PC-3 (cell line): ENCODE measurements at regions not wholly inside any gene's neighbourhood (a gene's known extent, or its start where the extent isn't known, plus 50 kb on each side); places are given as distances from the start of the nearest gene placed in this dataset.
A peak's percentile ranks its signal among the peaks of the same experiment; 100 is the strongest.

ENCODE experiments used
- ATAC-seq: fragments of 200-7000 bp; cut with Tn5 transposase; 2 replicates; pipeline ENCODE4 v1.9.1; 2020; ENCODE audit warnings: mild to moderate bottlenecking, moderate library complexity
- BruUV-seq: library from RNA; stranded (reverse); fragments of 400-500 nt; replicated peaks from 2 replicates; lab custom pipeline; 2021; lab: Mats Ljungman, UMichigan
- CTCF ChIA-PET: fragments of 300-600 bp; sonication (Branson Sonifier 250); formaldehyde crosslinking; loops from one replicate; lab custom pipeline; 2022; ENCODE audit warnings: antibody characterized with exemption; lab: Charles Lee
- POLR2A ChIA-PET: fragments of 300-600 bp; sonication (Branson Sonifier 250); formaldehyde crosslinking; loops from one replicate; lab custom pipeline; 2022; ENCODE audit warnings: antibody characterized with exemption; ENCODE audit not compliant: unreplicated experiment; lab: Charles Lee
- DNase-seq: peaks from one replicate; pipeline ENCODE4 v3.0.0-alpha.2; 2015
- H2AFZ ChIP-seq: fragments of 300-600 bp; sonication (generic); 2 replicates; pipeline ENCODE4 v1.6.0; 2016; ENCODE audit warnings: antibody characterized with exemption, low read length
- H3F3A ChIP-seq: fragments of 300-600 bp; sonication (generic); one replicate; pipeline ENCODE4 v1.6.0; 2017; ENCODE audit warnings: antibody characterized with exemption, low read length, control low read depth, mild to moderate bottlenecking; ENCODE audit not compliant: unreplicated experiment
- H3K27ac ChIP-seq: fragments of 300-600 bp; sonication (generic); 2 replicates; pipeline ENCODE4 v1.5.1; 2016; ENCODE audit warnings: mild to moderate bottlenecking, low read length
- H3K27me3 ChIP-seq: fragments of 300-600 bp; sonication (generic); 2 replicates; pipeline ENCODE4 v1.6.1; 2016; ENCODE audit warnings: low read length, mixed read lengths
- H3K36me3 ChIP-seq: fragments of 300-600 bp; sonication (generic); 2 replicates; pipeline ENCODE4 v1.6.1; 2016; ENCODE audit warnings: low read depth, mixed run types, low read length, mixed read lengths
- H3K4me1 ChIP-seq: fragments of 300-600 bp; sonication (generic); 2 replicates; pipeline ENCODE4 v1.5.1; 2016; ENCODE audit warnings: low read length; ENCODE audit not compliant: insufficient read depth
- H3K4me2 ChIP-seq: fragments of 300-600 bp; sonication (generic); 2 replicates; pipeline ENCODE4 v1.6.0; 2016; ENCODE audit warnings: low read length
- H3K4me3 ChIP-seq: fragments of 300-600 bp; sonication (generic); 2 replicates; pipeline ENCODE4 v1.5.1; 2016; ENCODE audit warnings: mild to moderate bottlenecking, low read length, mixed read lengths
- H3K79me2 ChIP-seq: fragments of 300-600 bp; sonication (generic); 2 replicates; pipeline ENCODE4 v1.6.1; 2017; ENCODE audit warnings: low read length, mixed read lengths
- H3K9ac ChIP-seq: fragments of 300-600 bp; sonication (generic); 2 replicates; pipeline ENCODE4 v1.6.0; 2016; ENCODE audit warnings: mild to moderate bottlenecking, low read length
- H3K9me2 ChIP-seq: fragments of 300-600 bp; sonication (generic); replicated peaks from 2 replicates; pipeline ENCODE4 v1.6.1; 2016; ENCODE audit warnings: mixed run types, low read length, mixed read lengths
- H3K9me3 ChIP-seq: fragments of 300-600 bp; sonication (generic); 2 replicates; pipeline ENCODE4 v1.6.1; 2016; ENCODE audit warnings: low read length, mixed read lengths
- H4K20me1 ChIP-seq: fragments of 300-600 bp; sonication (generic); 2 replicates; pipeline ENCODE4 v1.6.1; 2016; ENCODE audit warnings: low read length, mixed read lengths
- CTCF ChIP-seq: fragments of 300-600 bp; sonication (generic); conservative IDR thresholded peaks from 2 replicates; pipeline ENCODE4 v1.5.1; 2017; ENCODE audit warnings: antibody characterized with exemption, low read depth, mild to moderate bottlenecking, low read length
- EZH2 ChIP-seq: fragments of 300-600 bp; sonication (generic); IDR thresholded peaks from one replicate; pipeline ENCODE4 v1.6.1; 2017; ENCODE audit warnings: antibody characterized with exemption, mild to moderate bottlenecking, low read length; ENCODE audit not compliant: unreplicated experiment
- EZH2phosphoT487 ChIP-seq: fragments of 300-600 bp; sonication (generic); IDR thresholded peaks from 2 replicates; pipeline ENCODE4 v1.6.1; 2018; ENCODE audit warnings: mild to moderate bottlenecking, antibody characterized with exemption, low read length, borderline replicate concordance
- intact Hi-C: fragments of 100-400 bp; cut with micrococcal nuclease; formaldehyde crosslinking; loops from 2 replicates; pipeline ENCODE4 v1.9.0; 2023

GRCh38 chr3:18500322-18500721 lies 75.2 kb upstream of the SATB1 start:
- Histone ChIP-seq H4K20me1 (no peaks in the 10 kb centered on the region), H3K27ac (no peak overlapping the region), H3K4me2 (no peak overlapping the region), H3K79me2 (no peaks in the 10 kb centered on the region), H3K36me3 (no peaks in the 10 kb centered on the region), H3K4me1 (peaks cover 17% of the 10 kb centered on the region), H3K9me3 (no peaks in the 10 kb centered on the region), H3K9ac (no peak overlapping the region), H3F3A (no peaks in the 10 kb centered on the region), H3K4me3 (no peak overlapping the region), H2AFZ (no peak overlapping the region), H3K27me3 (no peaks in the 10 kb centered on the region), H3K9me2 (no peaks in the 10 kb centered on the region; the same call in 1 of the 2 replicates)
- DNase-seq (peak; percentile 11), ATAC-seq (no peak)
- BruUV-seq, result no TSS peak
- ChIA-PET CTCF (no interaction called here), POLR2A (no interaction called here)
- intact Hi-C loops, result loop anchor here (5.0 kb wide), 2 partner anchors 47 to 132 kb away; no protein-coding TSS in a partner anchor
- TF ChIP-seq CTCF, result no peak
- no peak for TF ChIP-seq EZH2phosphoT487
- no peak for TF ChIP-seq EZH2

GRCh38 chr3:18499301-18499700 lies 74.2 kb upstream of the SATB1 start:
- no peaks in the 10 kb centered on the region for H3K9me3 ChIP-seq
- H3K27me3 ChIP-seq, result no peaks in the 10 kb centered on the region
- intact Hi-C loops, result no loop called here
- H3K79me2 ChIP-seq, result no peaks in the 10 kb centered on the region
- no peaks in the 10 kb centered on the region; the same call in 1 of the 2 replicates for H3K9me2 ChIP-seq
- no TSS peak for BruUV-seq
- ChIA-PET POLR2A (no interaction called here), CTCF (no interaction called here)
- no peak overlapping the region for H3K27ac ChIP-seq
- H3F3A ChIP-seq, result no peaks in the 10 kb centered on the region
- no peak for TF ChIP-seq EZH2
- TF ChIP-seq CTCF, result no peak
- TF ChIP-seq EZH2phosphoT487, result no peak
- H3K9ac ChIP-seq, result no peak overlapping the region
- H2AFZ ChIP-seq, result no peak overlapping the region
- no peak for ATAC-seq
- no peak overlapping the region for H3K4me2 ChIP-seq
- no peak for DNase-seq
- no peak overlapping the region for H3K4me3 ChIP-seq
- no peaks in the 10 kb centered on the region for H4K20me1 ChIP-seq
- H3K36me3 ChIP-seq, result no peaks in the 10 kb centered on the region
- peaks cover 17% of the 10 kb centered on the region for H3K4me1 ChIP-seq

GRCh38 chr3:18494251-18494650 lies 69.1 kb upstream of the SATB1 start:
- no peak for DNase-seq
- H3K27me3 ChIP-seq, result no peaks in the 10 kb centered on the region
- H2AFZ ChIP-seq, result no peak overlapping the region
- no peaks in the 10 kb centered on the region for H3K4me1 ChIP-seq
- no peak overlapping the region for H3K4me2 ChIP-seq
- CTCF ChIA-PET, result no interaction called here
- TF ChIP-seq EZH2phosphoT487, result no peak
- TF ChIP-seq EZH2, result no peak
- no peak for TF ChIP-seq CTCF
- no peak overlapping the region for H3K4me3 ChIP-seq
- no peaks in the 10 kb centered on the region for H4K20me1 ChIP-seq
- H3K36me3 ChIP-seq, result no peaks in the 10 kb centered on the region
- no peaks in the 10 kb centered on the region for H3K9me3 ChIP-seq
- no peak overlapping the region for H3K27ac ChIP-seq
- H3K9me2 ChIP-seq, result no peaks in the 10 kb centered on the region; the same call in 1 of the 2 replicates
- no TSS peak for BruUV-seq
- no peak overlapping the region for H3K9ac ChIP-seq
- no peaks in the 10 kb centered on the region for H3F3A ChIP-seq
- intact Hi-C loops, result no loop called here
- H3K79me2 ChIP-seq, result no peaks in the 10 kb centered on the region
- ATAC-seq, result no peak
- POLR2A ChIA-PET, result no interaction called here
